DOHH2 (cell line): ENCODE measurements at regions not wholly inside any gene's neighbourhood (a gene's known extent, or its start where the extent isn't known, plus 50 kb on each side); places are given as distances from the start of the nearest gene placed in this dataset.

Experiments
- H3F3A ChIP-seq: fragments of 200-600 bp; sonication (generic), shearing (Covaris generic); 2 replicates; pipeline ENCODE4 v1.6.0; 2016; ENCODE audit warnings: antibody characterized with exemption, mild to moderate bottlenecking; ENCODE audit not compliant: control insufficient read depth, insufficient read depth
- H3K27ac ChIP-seq: fragments of 200-600 bp; sonication (generic); 2 replicates; pipeline ENCODE4 v1.5.1; 2014; ENCODE audit warnings: low read depth, mild to moderate bottlenecking, low read length, moderate library complexity
- H3K27me3 ChIP-seq: fragments of 200-600 bp; sonication (generic); 2 replicates; pipeline ENCODE4 v1.6.1; 2014; ENCODE audit warnings: mild to moderate bottlenecking, low read length, mixed read lengths; ENCODE audit not compliant: control insufficient read depth
- H3K36me3 ChIP-seq: fragments of 200-600 bp; sonication (generic); 2 replicates; pipeline ENCODE4 v1.6.1; 2014; ENCODE audit warnings: mild to moderate bottlenecking, low read length, moderate library complexity, mixed read lengths; ENCODE audit not compliant: control insufficient read depth
- H3K4me1 ChIP-seq: fragments of 200-600 bp; sonication (generic); 2 replicates; pipeline ENCODE4 v1.6.1; 2014; ENCODE audit warnings: mild to moderate bottlenecking, low read length, mixed read lengths; ENCODE audit not compliant: control insufficient read depth
- H3K4me2 ChIP-seq: fragments of 200-600 bp; sonication (generic); 2 replicates; pipeline ENCODE4 v1.6.0; 2014; ENCODE audit warnings: mild to moderate bottlenecking, low read length, moderate library complexity
- H3K4me3 ChIP-seq: fragments of 200-600 bp; sonication (generic); 2 replicates; pipeline ENCODE4 v1.5.1; 2014; ENCODE audit warnings: mild to moderate bottlenecking, low read length, mixed read lengths
- H3K79me2 ChIP-seq: fragments of 200-600 bp; sonication (generic); 2 replicates; pipeline ENCODE4 v1.6.1; 2014; ENCODE audit warnings: mild to moderate bottlenecking, low read length, mixed read lengths; ENCODE audit not compliant: control insufficient read depth
- H3K9me2 ChIP-seq: fragments of 200-600 bp; sonication (generic); replicated peaks from 2 replicates; pipeline ENCODE4 v1.6.1; 2014; ENCODE audit warnings: mild to moderate bottlenecking, low read length, mixed read lengths; ENCODE audit not compliant: control insufficient read depth
- H3K9me3 ChIP-seq: fragments of 200-600 bp; sonication (generic); 2 replicates; pipeline ENCODE4 v1.6.1; 2014; ENCODE audit warnings: antibody characterized with exemption, low read length, mixed read lengths; ENCODE audit not compliant: control insufficient read depth, insufficient read depth
- H4K20me1 ChIP-seq: fragments of 200-600 bp; sonication (generic); 2 replicates; pipeline ENCODE4 v1.6.0; 2014; ENCODE audit warnings: low read depth, mild to moderate bottlenecking, antibody characterized with exemption, low read length, moderate library complexity; ENCODE audit not compliant: control insufficient read depth, insufficient read depth
- EZH2phosphoT487 ChIP-seq: fragments of 200-600 bp; sonication (generic); IDR thresholded peaks from 2 replicates; pipeline ENCODE4 v1.6.1; 2017; ENCODE audit warnings: borderline replicate concordance, mild to moderate bottlenecking, antibody characterized with exemption, low read length, moderate library complexity, mixed read lengths
- TF ChIP-seq, protein P1 (sequence below): fragments of 200-600 bp; sonication (generic); IDR thresholded peaks from one replicate; pipeline ENCODE4 v1.5.1; 2014; ENCODE audit warnings: antibody characterized with exemption, mild to moderate bottlenecking, low read depth, low read length; ENCODE audit not compliant: poor library complexity, severe bottlenecking

DNA sequence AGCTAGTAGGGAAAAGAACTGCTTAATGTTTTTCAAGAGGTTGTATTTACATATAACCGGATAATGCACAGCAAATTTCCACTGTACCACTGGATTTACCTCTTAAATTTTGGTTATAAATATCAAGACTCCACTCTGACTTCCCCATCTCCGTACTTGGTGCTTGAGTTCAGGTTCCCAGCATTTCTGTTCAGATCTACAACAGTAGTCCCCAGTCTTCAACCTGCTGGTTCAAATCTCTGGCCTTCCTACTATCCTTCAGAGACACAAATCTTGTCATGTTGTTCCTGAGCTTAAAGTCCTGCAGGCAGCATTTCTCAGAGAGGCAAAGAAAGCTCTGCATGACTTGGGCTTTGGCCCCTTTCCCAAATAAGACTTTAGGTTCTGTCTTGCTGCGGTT is 392.6 kb upstream of the ATP5MC3 start:
- no peaks in the 10 kb centered on the region for H4K20me1 ChIP-seq
- H3K9me2 ChIP-seq, result no peaks in the 10 kb centered on the region
- peaks cover 15% of the 10 kb centered on the region for H3K4me1 ChIP-seq
- H3K27me3 ChIP-seq, result no peaks in the 10 kb centered on the region
- no peak overlapping the region for H3K27ac ChIP-seq
- H3F3A ChIP-seq, result no peaks in the 10 kb centered on the region
- H3K79me2 ChIP-seq, result no peaks in the 10 kb centered on the region
- no peaks in the 10 kb centered on the region for H3K36me3 ChIP-seq
- no peaks in the 10 kb centered on the region for H3K9me3 ChIP-seq
- H3K4me3 ChIP-seq, result no peak overlapping the region
- TF ChIP-seq EZH2phosphoT487, result no peak
- H3K4me2 ChIP-seq, result no peak overlapping the region

DNA sequence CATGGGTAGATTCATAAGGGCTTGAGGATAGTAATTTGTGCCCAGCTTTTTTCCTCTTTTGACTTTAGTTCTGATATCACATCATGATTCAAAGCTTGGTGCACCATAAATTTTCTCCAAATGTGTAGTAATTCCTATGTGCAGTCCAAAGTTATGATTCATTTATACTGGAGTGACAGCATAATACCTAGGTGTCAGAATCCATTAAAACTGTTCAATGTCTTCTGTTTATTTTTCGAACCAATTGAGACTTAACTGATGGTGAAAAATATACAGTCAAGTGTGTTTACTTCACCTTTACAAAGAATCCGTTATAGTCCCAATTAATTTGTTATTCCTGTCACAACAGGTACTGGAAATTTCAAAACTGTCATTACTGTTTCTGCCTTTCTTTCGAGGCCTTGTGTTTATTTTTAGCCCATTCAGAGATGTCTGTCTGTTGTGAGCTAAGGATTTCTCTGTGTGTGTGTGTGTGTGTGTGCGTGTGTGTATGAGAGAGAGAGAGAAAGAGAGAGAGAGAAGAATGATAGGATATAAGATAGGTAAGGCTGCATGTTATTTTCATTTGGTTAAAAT is 389.7 kb upstream of the ATP5MC3 start:
- Histone ChIP-seq H3K79me2 (no peaks in the 10 kb centered on the region), H3F3A (no peaks in the 10 kb centered on the region), H3K4me3 (no peak overlapping the region), H3K9me3 (no peaks in the 10 kb centered on the region), H3K27me3 (no peaks in the 10 kb centered on the region), H3K9me2 (no peaks in the 10 kb centered on the region), H4K20me1 (no peaks in the 10 kb centered on the region), H3K27ac (no peak overlapping the region), H3K4me1 (peaks cover 11% of the 10 kb centered on the region), H3K4me2 (no peak overlapping the region), H3K36me3 (no peaks in the 10 kb centered on the region)
- no peak for TF ChIP-seq EZH2phosphoT487
- TF ChIP-seq, protein P1, sequence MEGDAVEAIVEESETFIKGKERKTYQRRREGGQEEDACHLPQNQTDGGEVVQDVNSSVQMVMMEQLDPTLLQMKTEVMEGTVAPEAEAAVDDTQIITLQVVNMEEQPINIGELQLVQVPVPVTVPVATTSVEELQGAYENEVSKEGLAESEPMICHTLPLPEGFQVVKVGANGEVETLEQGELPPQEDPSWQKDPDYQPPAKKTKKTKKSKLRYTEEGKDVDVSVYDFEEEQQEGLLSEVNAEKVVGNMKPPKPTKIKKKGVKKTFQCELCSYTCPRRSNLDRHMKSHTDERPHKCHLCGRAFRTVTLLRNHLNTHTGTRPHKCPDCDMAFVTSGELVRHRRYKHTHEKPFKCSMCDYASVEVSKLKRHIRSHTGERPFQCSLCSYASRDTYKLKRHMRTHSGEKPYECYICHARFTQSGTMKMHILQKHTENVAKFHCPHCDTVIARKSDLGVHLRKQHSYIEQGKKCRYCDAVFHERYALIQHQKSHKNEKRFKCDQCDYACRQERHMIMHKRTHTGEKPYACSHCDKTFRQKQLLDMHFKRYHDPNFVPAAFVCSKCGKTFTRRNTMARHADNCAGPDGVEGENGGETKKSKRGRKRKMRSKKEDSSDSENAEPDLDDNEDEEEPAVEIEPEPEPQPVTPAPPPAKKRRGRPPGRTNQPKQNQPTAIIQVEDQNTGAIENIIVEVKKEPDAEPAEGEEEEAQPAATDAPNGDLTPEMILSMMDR, result no peak

DNA sequence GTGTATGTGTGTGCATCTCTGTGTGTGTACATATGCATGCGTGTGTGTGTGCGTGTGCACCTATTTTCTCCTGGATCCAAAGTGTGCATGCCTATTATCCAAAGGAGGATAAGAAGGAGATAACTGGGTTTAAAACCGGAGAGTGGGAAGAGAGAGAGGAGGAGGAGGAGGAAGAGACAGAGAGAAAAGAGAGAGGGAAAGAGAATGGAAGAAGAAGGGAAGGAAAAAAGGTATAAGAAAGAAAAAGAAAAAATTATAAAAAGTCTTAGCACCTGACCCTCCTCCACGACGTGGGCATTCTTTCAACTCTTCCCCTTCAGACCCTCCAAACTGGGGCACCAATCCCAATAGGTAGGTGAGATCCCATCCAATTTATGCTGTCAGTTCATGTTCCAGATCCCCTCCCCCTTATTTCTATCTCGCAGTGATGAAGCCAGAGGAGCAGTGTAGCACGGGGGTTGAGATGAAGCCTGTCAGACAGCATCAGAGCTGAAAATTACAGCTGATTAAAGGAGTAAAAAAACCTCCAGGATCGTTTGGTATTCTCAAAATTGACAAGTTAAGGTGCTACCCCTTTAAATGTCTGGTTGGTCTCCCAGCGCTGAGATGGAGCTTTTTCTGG is 386.7 kb upstream of the ATP5MC3 start:
- H3K4me3 ChIP-seq, result no peak overlapping the region
- H3F3A ChIP-seq, result no peaks in the 10 kb centered on the region
- H3K27me3 ChIP-seq, result no peaks in the 10 kb centered on the region
- no peaks in the 10 kb centered on the region for H4K20me1 ChIP-seq
- no peaks in the 10 kb centered on the region for H3K9me3 ChIP-seq
- no peaks in the 10 kb centered on the region for H3K79me2 ChIP-seq
- no peak overlapping the region for H3K27ac ChIP-seq
- H3K4me2 ChIP-seq, result no peak overlapping the region
- H3K36me3 ChIP-seq, result no peaks in the 10 kb centered on the region
- no peaks in the 10 kb centered on the region for H3K9me2 ChIP-seq
- H3K4me1 ChIP-seq, result no peaks in the 10 kb centered on the region
- no peak for TF ChIP-seq EZH2phosphoT487
- TF ChIP-seq, protein P1, result no peak

DNA sequence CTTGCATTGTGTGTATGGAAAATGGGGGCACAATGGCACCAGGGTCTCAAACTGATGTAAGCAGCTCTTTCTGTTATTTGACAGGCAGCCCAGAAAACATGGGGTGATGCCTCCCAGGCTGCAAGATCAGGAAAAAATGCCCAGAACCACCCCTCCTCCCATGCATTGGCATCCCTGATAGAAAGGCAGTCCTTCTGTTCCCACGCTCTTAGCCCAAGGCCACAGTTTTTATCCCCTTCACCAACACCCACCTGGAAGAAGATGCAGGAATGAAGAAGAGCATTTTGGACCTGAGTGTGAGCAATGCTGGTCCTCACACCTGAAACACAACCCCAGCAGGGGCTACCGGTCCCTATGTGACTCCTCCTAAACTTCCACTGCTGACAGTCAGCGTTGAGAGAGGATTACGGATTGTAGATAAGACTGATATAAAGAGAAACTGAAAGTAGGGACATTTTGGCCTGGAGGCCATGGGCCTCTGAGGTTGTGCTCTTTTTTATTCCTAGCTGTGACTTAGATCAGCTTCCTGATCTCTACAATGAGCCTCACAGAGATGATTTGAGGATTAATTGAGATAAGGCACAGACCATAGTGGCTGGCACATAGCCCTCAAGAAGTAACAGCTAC is 386.0 kb upstream of the ATP5MC3 start:
- Histone ChIP-seq H3K9me3 (no peaks in the 10 kb centered on the region), H3K79me2 (no peaks in the 10 kb centered on the region), H3K36me3 (no peaks in the 10 kb centered on the region), H3K4me2 (no peak overlapping the region), H3K27me3 (no peaks in the 10 kb centered on the region), H3K4me3 (no peak overlapping the region), H3K9me2 (no peaks in the 10 kb centered on the region), H3F3A (no peaks in the 10 kb centered on the region), H4K20me1 (no peaks in the 10 kb centered on the region), H3K27ac (no peak overlapping the region), H3K4me1 (no peaks in the 10 kb centered on the region)
- TF ChIP-seq EZH2phosphoT487, result no peak
- TF ChIP-seq, protein P1, result no peak
